H9 (cell line): ENCODE measurements at regions not wholly inside any gene's neighbourhood (a gene's known extent, or its start where the extent isn't known, plus 50 kb on each side); places are given as distances from the start of the nearest gene placed in this dataset.

Experiments
- DNase-seq: peaks from one replicate; pipeline ENCODE4 v3.0.0-alpha.2; 2017
- H2AFZ ChIP-seq: one replicate; pipeline ENCODE4 v1.6.1; 2013; ENCODE audit warnings: mild to moderate bottlenecking, low read length, control low read depth, moderate library complexity
- H2AK5ac ChIP-seq: 2 replicates; pipeline ENCODE4 v1.6.1; 2013; ENCODE audit warnings: low read length, control low read depth, mixed read lengths; ENCODE audit not compliant: insufficient read length
- H2BK120ac ChIP-seq: one replicate; pipeline ENCODE4 v1.6.1; 2013; ENCODE audit warnings: low read depth, mild to moderate bottlenecking, low read length, control low read depth, inconsistent platforms; ENCODE audit not compliant: poor library complexity, severe bottlenecking
- H2BK12ac ChIP-seq: 2 replicates; pipeline ENCODE4 v1.6.1; 2013; ENCODE audit warnings: low read length, control low read depth, mixed read lengths, low read depth; ENCODE audit not compliant: insufficient read length
- H2BK15ac ChIP-seq: 2 replicates; pipeline ENCODE4 v1.6.1; 2013; ENCODE audit warnings: low read depth, low read length, control low read depth
- H2BK20ac ChIP-seq: one replicate; pipeline ENCODE4 v1.6.1; 2013; ENCODE audit warnings: low read depth, mild to moderate bottlenecking, low read length, control low read depth, inconsistent platforms; ENCODE audit not compliant: poor library complexity, severe bottlenecking
- H2BK5ac ChIP-seq: 2 replicates; pipeline ENCODE4 v1.6.1; 2013; ENCODE audit warnings: low read length, control low read depth, mixed read lengths; ENCODE audit not compliant: insufficient read length
- H3K14ac ChIP-seq: 2 replicates; pipeline ENCODE4 v1.6.1; 2013; ENCODE audit warnings: low read length, control low read depth; ENCODE audit not compliant: insufficient read depth
- H3K18ac ChIP-seq: 2 replicates; pipeline ENCODE4 v1.6.1; 2013; ENCODE audit warnings: low read depth, mild to moderate bottlenecking, mixed read lengths, low read length, control low read depth; ENCODE audit not compliant: insufficient read length
- H3K23ac ChIP-seq: 2 replicates; pipeline ENCODE4 v1.6.1; 2013; ENCODE audit warnings: low read length, control low read depth, mixed read lengths, low read depth; ENCODE audit not compliant: insufficient read length
- H3K23me2 ChIP-seq: 2 replicates; pipeline ENCODE4 v1.6.1; 2013; ENCODE audit warnings: low read depth, mild to moderate bottlenecking, mixed read lengths, low read length, control low read depth; ENCODE audit not compliant: insufficient read length, poor library complexity, severe bottlenecking
- H3K27ac ChIP-seq: 2 replicates; pipeline ENCODE4 v1.5.1; 2013; ENCODE audit warnings: low read length, control low read depth, mixed read lengths, low read depth; ENCODE audit not compliant: insufficient read length
- H3K27me3 ChIP-seq: 2 replicates; pipeline ENCODE4 v1.6.1; 2013; ENCODE audit warnings: low read length, control low read depth, inconsistent platforms; ENCODE audit not compliant: insufficient read depth
- H3K4ac ChIP-seq: 2 replicates; pipeline ENCODE4 v1.6.1; 2013; ENCODE audit warnings: low read depth, mild to moderate bottlenecking, control low read depth, inconsistent platforms, low read length, moderate library complexity
- H3K4me1 ChIP-seq: 2 replicates; pipeline ENCODE4 v1.6.1; 2013; ENCODE audit warnings: low read length, control low read depth, inconsistent platforms; ENCODE audit not compliant: insufficient read depth
- H3K4me2 ChIP-seq: 2 replicates; pipeline ENCODE4 v1.6.1; 2013; ENCODE audit warnings: low read length, control low read depth, mixed read lengths; ENCODE audit not compliant: insufficient read length, insufficient read depth
- H3K56ac ChIP-seq: 2 replicates; pipeline ENCODE4 v1.6.1; 2013; ENCODE audit warnings: low read depth, mild to moderate bottlenecking, mixed read lengths, low read length, control low read depth; ENCODE audit not compliant: insufficient read length
- H3K79me1 ChIP-seq: 2 replicates; pipeline ENCODE4 v1.6.1; 2013; ENCODE audit warnings: low read depth, mild to moderate bottlenecking, moderate library complexity, low read length, control low read depth, inconsistent platforms; ENCODE audit not compliant: insufficient read depth, poor library complexity, severe bottlenecking
- H3K79me2 ChIP-seq: 2 replicates; pipeline ENCODE4 v1.6.1; 2013; ENCODE audit warnings: low read length, control low read depth, inconsistent platforms; ENCODE audit not compliant: insufficient read depth
- H3K9ac ChIP-seq: 2 replicates; pipeline ENCODE4 v1.6.1; 2013; ENCODE audit warnings: low read length, control low read depth, mixed read lengths; ENCODE audit not compliant: insufficient read length; ENCODE audit errors: extremely low read depth
- H3K9me3 ChIP-seq: one replicate; pipeline ENCODE4 v1.6.1; 2013; ENCODE audit warnings: low read depth, low read length, inconsistent platforms; ENCODE audit not compliant: control insufficient read depth
- H3T11ph ChIP-seq: one replicate; pipeline ENCODE4 v1.6.1; 2013; ENCODE audit warnings: mild to moderate bottlenecking, low read length, control low read depth, inconsistent platforms
- H4K20me1 ChIP-seq: one replicate; pipeline ENCODE4 v1.6.1; 2013; ENCODE audit not compliant: control insufficient read depth, insufficient read length, insufficient read depth
- H4K5ac ChIP-seq: 2 replicates; pipeline ENCODE4 v1.6.1; 2013; ENCODE audit warnings: low read depth, mild to moderate bottlenecking, mixed read lengths, low read length, control low read depth; ENCODE audit not compliant: insufficient read length
- H4K8ac ChIP-seq: replicated peaks from 2 replicates; pipeline ENCODE4 v1.6.1; 2013; ENCODE audit warnings: low read length, control low read depth, mixed read lengths, low read depth; ENCODE audit not compliant: insufficient read length
- H4K91ac ChIP-seq: 2 replicates; pipeline ENCODE4 v1.6.1; 2013; ENCODE audit warnings: low read depth, mild to moderate bottlenecking, moderate library complexity, mixed read lengths, low read length, control low read depth; ENCODE audit not compliant: insufficient read length
- H3K27ac Mint-ChIP-seq, 3 experiments: 2 replicates in 2 of 3; 3 replicates in 1 of 3; pipeline ENCODE4 v1.8.0; 2020 to 2021; ENCODE audit warnings: mixed read lengths in 3 of 3, mild to moderate bottlenecking in 1 of 3, moderate library complexity in 1 of 3
- H3K27me3 Mint-ChIP-seq: 2 replicates; pipeline ENCODE4 v1.8.0; 2021; ENCODE audit warnings: low read depth, mild to moderate bottlenecking, moderate library complexity, mixed read lengths
- H3K36me3 Mint-ChIP-seq, 3 experiments: 2 replicates in 2 of 3; 3 replicates in 1 of 3; pipeline ENCODE4 v1.8.0; 2020 to 2021; ENCODE audit warnings: low read depth in 3 of 3, mixed read lengths in 3 of 3; ENCODE audit not compliant: insufficient read depth in 1 of 3
- H3K4me1 Mint-ChIP-seq, 2 experiments: 2 replicates each; pipeline ENCODE4 v1.8.0; 2020; ENCODE audit warnings: mixed read lengths in 2 of 2
- H3K4me3 Mint-ChIP-seq, 2 experiments: 2 replicates in 1 of 2; 3 replicates in 1 of 2; pipeline ENCODE4 v1.8.0; 2020 to 2021; ENCODE audit warnings: mild to moderate bottlenecking in 2 of 2, mixed read lengths in 2 of 2, moderate library complexity in 1 of 2
- H3K9me3 Mint-ChIP-seq, 2 experiments: 2 replicates in 1 of 2; 3 replicates in 1 of 2; pipeline ENCODE4 v1.8.0; 2020; ENCODE audit warnings: mild to moderate bottlenecking in 2 of 2, mixed read lengths in 2 of 2, moderate library complexity in 1 of 2
- CTCF ChIP-seq: fragments of 200-600 bp; sonication (generic); conservative IDR thresholded peaks from 3 replicates; pipeline ENCODE4 v1.8.0; 2021; ENCODE audit warnings: antibody characterized with exemption, mild to moderate bottlenecking
- WGBS: extraction: QIAGEN DNeasy Blood & Tissue Kit; methylation state at CpG from one replicate; pipeline ENCODE4 v1.1.7; 2013; ENCODE audit warnings: missing lambda C conversion rate, low lambda C conversion rate, mixed read lengths; ENCODE audit not compliant: insufficient read length; ENCODE audit errors: extremely low coverage; 5-methylcytosine and 5-hydroxymethylcytosine counted together

GRCh38 chr2:236728916-236729670 lies 159.5 kb downstream of the ACKR3 start:
- Histone ChIP-seq H4K5ac (no peak overlapping the region), H3K9ac (no peak overlapping the region), H3K79me1 (no peaks in the 10 kb centered on the region), H3K14ac (no peak overlapping the region; the same call in 1 of the 2 replicates), H3K4ac (no peak overlapping the region), H2BK12ac (no peak overlapping the region), H4K8ac (no peak overlapping the region), H4K20me1 (no peaks in the 10 kb centered on the region), H2BK5ac (no peak overlapping the region), H2BK120ac (no peak overlapping the region), H3K79me2 (no peaks in the 10 kb centered on the region), H3K23me2 (no peaks in the 10 kb centered on the region), H3T11ph (no peak overlapping the region), H3K4me2 (no peak overlapping the region), H3K27me3 (no peaks in the 10 kb centered on the region), H3K23ac (no peak overlapping the region), H2AFZ (no peak overlapping the region), H2BK15ac (no peak overlapping the region), H3K4me1 (no peaks in the 10 kb centered on the region), H3K56ac (no peak overlapping the region), H2BK20ac (no peak overlapping the region), H3K27ac (no peak overlapping the region), H2AK5ac (no peak overlapping the region), H3K18ac (no peak overlapping the region), H4K91ac (no peak overlapping the region), H3K9me3 (no peaks in the 10 kb centered on the region)
- WGBS: no CpG with 5 or more reads among the region's 13 CpGs
- DNase-seq: no peak
- Mint-ChIP-seq H3K9me3 (no peaks in the 10 kb centered on the region), H3K27me3 (peaks cover 6% of the 10 kb centered on the region), H3K36me3 (no peaks in the 10 kb centered on the region), H3K4me1 (0 out of 4 replicates have a peak, but pooled peaks cover 0 to 2% of the 10 kb centered on the region in 2 experiments), H3K4me3 (no peak overlapping the region), H3K27ac (no peak overlapping the region)
- TF ChIP-seq CTCF: no peak
